Left renal cortex interstitium (tissue), 4 donors: ENCODE measurements at regions not wholly inside any gene's neighbourhood (a gene's known extent, or its start where the extent isn't known, plus 50 kb on each side); places are given as distances from the start of the nearest gene placed in this dataset.

Source experiments
- DNase-seq, 4 donors: peaks; one replicate each; pipeline ENCODE4 v3.0.0-alpha.2; 2013; ENCODE audit warnings: low read depth in 4 of 4, low spot score in 2 of 4, missing footprints in 1 of 4

DNA sequence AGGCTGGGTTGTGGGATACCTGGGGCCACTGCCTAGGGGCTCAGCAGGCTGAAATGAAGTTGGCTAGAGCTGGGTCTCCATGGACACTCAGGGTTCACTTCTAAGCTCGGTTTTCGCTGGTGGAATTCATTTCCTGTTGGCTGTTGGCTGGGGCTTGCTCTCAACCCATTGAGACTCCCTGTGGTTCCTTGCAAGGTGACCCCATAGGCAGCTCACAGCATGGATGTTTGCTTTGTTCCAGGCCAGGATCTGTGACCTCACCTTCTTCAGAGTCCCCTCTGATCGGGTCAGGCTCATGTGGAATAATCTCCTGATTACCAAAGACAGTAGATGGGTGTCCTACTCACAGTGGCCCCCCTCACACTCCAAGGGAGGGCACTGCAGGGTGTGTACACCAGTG lies 229.3 kb downstream of the QKI start:
- no peak for DNase-seq

- no peak for DNase-seq
Observed at GRCh38 chr6:163641706-163642105, 227.2 kb downstream of the QKI start.

GRCh38 chr6:163640641-163641040 lies 226.1 kb downstream of the QKI start:
- no peak for DNase-seq

GRCh38 chr6:163637524-163637923 lies 223.0 kb downstream of the QKI start:
- DNase-seq, result no peak

DNA sequence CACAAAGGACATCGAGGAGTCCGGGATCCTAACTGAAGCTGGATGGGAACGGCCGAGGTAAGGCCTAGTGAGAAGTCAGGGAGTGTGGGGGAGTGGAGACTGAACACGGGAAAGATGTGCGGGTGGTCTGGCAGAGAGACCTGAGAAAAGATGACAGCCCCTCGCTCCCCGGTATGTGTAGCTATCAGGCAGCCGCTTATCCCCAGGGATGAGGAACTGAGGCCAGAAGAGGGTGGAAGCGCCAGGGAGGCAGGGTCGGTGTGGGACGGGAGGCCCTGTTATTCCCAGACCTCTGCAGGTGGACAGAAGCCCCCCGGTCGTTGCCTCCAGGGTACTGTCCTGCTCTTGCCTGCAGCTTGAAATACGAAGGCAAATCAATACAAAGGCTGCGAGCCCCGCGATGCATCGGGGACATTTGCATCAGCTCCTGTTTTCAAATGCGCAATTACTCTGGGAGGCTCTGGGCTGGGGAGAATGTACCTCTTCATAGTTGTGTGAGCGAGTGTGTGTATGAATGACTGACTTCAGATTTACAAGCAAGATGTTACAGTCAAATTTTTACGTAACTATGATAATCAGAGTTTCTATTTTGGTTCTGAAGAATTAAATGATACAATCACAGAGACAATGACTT lies 221.3 kb downstream of the QKI start:
- no peak for DNase-seq

DNA sequence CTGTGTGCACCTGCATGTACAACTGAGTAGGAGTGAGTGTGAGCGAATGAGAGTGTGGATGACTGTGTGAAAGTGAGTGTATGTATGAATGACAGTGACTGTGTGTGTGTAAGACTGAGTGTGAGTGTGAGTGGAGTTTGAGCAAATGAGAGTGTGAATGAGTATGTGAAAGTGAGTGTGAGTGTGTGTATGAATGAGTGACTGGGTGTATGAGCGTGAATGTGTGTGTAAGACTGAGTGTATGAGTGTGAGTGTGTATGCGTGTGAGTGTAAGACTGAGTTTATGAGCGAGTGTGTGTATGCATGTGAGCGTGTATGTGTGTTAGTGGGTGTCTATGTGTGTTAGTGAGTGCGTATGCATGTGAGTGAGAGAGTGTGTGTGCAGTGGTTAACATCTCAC lies 220.8 kb downstream of the QKI start:
- no peak for DNase-seq

DNA sequence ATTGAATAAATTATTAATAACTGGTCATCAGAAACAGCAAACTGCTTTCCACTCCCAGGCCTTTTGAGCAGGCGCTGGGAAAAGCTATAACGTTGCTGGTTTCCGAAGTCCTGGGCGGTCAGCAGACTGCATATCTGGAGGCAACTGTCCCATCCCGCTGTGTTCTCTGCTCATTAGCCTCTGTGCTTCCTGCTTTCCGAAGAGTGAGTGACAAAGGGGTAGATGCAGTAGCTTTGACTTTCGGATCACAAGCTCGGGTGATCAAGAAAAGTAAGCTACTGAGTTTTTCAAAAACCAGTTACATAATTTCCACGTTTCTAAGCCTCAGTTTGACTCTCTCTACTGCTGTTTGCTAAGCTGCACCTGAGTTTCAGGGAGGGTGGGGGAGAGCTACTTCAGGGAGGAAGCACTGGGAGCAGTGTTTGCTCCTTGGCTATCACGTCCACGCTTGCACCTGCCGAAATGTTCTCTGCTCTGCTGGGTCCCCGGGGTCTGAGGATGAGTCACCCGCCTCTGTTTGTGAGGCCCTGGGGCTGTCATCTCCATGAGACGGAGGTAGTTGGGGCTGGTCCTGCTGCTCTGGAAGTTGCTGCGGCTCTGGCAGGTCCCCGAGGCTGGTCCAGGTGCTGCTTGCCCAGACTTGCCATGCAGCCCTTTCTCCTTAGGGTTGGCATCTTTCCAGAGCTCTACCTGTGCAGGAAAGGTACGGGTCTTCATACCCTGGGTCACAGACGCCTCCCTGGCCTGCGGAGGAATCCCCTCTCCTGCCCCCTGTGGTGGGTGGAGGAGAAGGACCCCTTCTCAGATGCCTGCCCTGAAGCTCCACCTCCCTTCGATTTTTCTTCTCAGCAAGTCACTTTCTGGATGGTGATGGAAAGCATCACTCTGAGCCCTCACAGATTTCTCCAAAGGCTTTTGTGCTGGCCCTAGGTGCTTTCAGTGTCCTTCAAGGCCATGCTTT lies 220.0 kb downstream of the QKI start:
- no peak for DNase-seq

DNA sequence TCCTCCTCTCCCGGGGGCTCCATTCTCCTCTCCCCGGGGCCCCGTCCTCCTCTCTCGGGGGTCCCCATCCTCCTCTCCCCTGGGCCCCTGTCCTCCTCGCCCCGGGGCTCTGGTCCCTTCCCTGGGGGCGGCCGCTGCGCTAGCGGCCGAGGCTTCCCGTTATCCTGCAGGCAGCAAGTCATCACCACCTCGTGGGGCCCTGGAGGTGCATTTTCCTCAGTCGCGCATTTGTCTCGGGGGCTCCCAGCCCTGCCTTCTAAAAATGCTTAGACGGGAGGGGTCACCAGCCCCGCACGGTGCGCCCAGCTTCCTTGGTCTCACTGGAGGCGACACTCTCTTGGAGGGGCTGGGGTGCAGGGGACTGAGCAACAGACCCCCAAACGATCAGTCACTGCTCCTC lies 216.5 kb downstream of the QKI start:
- no peak for DNase-seq

DNA sequence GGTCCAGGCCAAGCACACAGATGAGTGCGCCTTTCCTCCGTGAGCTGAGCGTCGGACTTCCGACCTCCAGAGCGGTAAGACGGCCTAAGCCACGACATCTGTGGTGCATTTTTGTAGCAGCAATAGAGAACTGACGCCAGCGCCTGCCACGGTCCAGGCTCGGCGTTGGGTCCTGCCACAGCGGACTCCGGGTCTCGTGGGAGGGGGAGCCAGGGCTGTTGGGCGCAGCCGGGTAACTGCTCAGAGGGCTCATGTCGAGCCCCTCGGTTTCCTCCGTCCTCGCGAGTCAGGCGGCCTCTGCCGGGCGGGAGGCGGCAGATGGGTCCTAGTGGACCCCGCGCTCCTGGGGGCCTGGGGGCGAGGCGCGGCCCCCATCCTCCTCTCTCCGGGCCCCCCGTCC lies 216.1 kb downstream of the QKI start:
- no peak for DNase-seq

- DNase-seq, result no peak
Observed at GRCh38 chr6:163630096-163630495, 215.6 kb downstream of the QKI start.
